HG03520 (cell line): ENCODE measurements at regions not wholly inside any gene's neighbourhood (a gene's known extent, or its start where the extent isn't known, plus 50 kb on each side); places are given as distances from the start of the nearest gene placed in this dataset.
"Not testable (repeated sequence)": the region's sequence is repeated elsewhere in the genome, so short reads cannot be mapped to it uniquely, and the experiment has no call there.

Experiments used
- ATAC-seq: cut with Tn5 transposase; IDR thresholded peaks from one replicate; pipeline ENCODE4 v1.9.1; 2021; ENCODE audit warnings: mild to moderate bottlenecking, moderate library complexity; ENCODE audit not compliant: unreplicated experiment

DNA sequence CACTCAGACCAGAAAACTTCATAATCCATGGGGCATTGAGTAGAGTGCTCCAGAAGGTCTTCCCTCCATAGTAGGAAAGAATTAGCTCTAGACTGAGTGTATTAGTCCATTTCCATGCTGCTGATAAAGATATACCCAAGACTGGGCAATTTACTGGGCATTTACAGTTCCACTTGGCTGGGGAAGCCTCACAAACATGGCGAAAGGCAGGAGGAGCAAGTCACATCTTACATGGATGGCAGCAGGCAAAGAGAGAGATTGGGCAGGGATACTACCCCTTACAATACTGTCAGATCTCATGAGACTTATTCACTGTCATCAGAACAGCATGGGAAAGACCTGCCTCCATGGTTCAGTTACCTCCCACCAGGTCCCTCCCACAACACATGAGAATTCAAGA, 300.6 kb upstream of the TMEM132C start:
- no peak for ATAC-seq

DNA sequence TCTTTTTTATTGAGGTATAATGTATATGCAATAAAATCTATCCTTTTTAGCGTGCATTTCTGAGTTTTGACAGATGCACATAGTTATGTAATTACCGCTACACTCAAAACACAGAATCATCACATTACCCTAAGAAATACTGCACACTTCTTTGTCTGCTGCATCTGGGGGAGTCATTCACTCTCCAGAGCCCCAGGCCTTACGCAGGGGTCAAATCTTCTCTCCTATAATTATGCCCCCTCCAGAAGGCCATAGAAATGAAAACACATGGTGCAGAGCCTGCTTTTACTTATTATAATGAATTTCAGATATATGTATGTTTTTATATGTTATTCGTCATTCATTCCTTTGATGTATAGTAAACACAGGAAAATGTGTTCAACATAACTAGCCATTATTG, 296.5 kb upstream of the TMEM132C start:
- no peak for ATAC-seq

DNA sequence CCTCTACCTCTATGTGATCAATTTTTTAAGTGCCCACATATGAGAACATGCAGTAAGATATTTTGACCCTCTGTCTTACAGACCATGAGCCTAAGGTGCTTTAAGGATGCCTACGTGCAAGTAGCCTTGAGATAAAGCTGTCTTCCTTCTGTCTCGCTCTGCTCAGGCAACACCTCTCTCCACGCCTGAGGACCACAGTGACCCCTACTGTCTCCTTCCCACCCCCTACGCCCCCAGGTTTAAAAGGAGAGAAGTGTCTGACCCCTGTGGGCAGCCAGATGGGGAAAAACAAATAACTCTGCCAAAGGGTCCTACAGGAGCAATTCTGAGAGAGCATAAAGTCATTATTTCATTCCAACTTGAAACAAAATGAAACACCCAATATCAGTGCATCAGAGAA, 286.4 kb upstream of the TMEM132C start:
- no peak for ATAC-seq

DNA sequence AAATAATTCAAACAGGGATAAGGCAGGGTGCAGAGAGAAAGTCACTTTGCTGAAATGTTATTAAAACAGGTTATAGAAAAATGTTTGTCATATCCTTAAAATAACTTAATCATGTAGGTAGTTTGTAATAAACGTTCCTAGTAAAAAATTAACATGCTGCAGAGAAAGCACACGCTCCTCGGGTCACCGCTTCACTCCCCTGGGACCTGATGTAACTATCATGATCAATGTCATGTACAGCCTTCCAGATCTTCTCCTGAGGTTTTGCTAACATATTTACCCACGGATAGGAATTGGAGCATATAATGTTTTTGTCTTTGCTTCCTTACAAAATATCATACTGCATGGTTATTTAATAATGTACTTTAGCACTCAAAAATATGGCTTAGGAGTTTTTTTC, 285.1 kb upstream of the TMEM132C start:
- ATAC-seq: no peak

DNA sequence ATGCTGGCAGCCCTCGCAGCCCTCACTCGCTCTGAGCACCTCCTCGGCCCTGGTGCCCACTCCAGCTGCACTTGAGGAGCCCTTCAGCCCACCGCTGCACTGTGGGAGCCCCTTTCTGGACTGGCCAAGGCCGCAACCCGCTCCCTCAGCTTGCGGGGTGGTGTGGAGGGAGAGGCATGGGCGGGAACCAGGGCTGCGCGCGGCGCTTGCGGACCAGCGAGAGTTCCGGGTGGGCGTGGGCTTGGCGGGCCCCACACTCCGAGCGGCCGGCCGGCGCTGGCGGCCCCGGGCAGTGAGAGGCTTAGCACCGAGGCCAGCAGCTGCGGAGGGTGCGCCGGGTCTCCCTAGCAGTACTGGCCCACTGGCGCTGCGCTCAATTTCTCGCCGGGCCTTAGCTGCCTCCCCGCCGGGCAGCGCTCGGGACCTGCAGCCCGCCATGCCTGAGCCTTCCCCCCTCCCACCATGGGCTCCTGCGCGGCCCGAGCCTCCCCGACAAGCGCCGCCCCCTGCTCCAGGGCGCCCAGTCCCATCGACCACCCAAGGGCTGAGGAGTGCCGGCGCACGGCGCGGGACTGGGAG, 283.7 kb upstream of the TMEM132C start:
- not testable (repeated sequence) for ATAC-seq

DNA sequence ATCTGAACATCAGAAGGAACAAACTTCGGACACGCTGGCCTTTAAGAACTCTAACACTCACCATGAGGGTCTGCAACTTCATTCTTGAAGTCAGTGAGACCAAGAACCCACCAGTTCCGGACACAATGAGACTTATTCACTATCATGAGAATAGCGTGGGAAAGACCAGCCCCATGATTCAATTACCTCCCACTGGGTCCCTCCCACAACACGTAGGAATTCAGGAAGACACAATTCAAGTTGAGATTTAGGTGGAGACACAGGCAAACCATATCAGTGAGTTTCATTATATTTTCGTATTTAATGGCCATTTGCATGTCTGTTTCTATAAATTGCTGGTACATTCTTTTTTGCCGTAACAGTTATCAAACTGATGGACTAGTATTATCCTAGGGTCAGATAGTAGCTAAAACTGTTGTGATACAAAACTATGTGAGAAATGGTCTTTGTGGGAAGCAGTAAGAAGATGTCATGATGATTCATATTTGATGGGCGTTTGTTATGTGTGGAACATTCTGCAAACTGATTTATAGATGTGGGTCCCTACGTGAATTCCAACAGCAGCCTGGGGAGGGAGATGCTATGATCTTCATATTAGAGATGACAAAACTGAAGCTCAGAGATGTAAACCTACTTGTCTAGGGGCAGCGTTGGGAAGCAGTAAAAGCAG, 282.4 kb upstream of the TMEM132C start:
- no peak for ATAC-seq

DNA sequence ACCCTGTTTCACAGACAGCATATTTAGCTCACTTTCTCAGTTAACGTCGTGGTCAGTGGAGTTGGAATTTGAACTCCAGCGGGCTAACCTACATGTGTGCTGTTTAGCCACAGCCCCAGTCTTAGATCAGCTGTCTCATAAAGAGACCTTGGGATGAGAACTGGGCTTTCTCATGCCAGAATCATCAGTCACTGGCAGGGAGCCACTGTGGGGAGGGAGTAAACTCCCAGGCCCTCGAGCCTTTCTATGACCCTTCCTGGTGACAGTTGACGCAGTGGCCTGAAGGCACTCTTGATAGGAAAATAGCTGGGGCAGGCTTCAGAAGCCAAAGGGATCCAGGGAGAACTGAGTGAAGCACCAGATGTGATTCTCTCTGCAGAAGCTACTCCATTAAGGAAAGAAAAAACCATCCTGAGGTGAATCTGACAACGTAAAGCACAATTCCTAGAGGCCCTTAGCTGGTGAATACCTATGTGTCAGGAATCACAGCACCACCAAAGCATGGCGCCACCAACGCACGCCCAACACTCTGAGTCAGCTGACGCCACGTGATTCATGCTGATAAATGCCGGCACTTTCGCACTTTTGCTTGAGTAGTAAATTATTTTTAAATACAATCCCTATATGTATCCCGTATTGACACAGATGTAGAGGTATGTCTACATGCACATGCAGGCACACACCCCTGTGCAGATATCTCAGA, 279.6 kb upstream of the TMEM132C start:
- ATAC-seq: no peak

DNA sequence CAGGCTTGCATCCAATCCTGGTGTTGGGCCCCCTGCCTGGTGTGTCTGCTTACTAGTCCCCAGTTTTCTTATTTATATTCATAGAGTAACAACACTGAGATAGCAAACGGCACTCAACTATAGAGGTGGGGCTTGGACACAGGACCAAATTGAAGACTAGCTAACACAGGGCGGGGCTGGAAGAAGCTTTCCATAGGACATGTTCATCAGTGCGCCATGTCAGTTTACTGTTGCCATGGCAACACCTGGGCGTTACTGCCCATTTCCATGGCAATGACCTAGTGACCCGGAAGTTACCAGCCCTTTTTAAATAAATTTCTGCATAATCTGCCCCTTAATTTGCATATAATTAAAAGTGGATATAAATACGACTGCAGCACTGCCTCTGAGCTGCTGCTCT, 275.5 kb upstream of the TMEM132C start:
- ATAC-seq: no peak

DNA sequence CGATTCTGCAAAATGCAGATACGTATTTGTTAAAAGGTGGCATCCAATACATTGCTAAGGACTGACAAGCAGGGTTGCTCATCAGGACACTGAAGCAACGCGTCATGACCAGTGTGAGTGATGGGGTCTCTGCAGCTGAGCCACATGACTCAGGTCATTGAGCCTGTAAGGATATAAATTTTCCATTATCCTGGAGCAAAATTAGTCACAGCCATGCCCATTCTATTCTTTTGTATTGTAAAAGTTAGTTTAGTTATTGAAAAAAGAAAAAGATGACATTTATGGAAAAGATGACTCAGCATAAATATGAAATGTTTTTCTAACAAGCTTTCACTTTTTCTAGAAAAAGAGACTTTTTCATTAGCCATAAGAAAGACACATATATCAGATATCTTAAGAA, 268.0 kb upstream of the TMEM132C start:
- no peak for ATAC-seq

DNA sequence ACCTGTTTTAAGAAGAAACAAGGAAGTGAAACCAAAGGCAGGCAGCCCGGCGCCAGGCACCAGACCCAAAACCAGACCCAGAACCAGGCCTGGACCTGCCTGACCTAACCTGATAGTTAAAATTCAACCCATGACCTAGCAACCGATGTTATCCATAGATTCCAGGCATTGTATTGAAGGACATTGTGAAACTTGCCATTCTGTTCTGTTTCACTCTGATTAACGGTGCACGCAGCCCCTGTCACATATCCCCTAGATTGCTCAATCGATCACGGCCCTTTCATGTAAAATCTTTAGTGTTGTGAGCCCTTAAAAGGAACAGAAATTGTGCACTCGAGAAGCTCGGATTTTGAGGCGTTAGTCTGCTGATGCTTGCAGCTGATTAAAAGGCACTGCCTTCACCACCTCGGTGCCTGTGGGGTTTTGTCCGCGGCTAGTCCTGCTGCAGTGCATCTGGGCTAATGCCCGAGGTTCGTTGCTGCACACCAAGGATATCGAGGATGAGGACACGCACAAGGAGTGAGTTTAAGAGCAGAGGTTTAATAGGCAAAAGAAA, 262.5 kb upstream of the TMEM132C start:
- no peak for ATAC-seq

DNA sequence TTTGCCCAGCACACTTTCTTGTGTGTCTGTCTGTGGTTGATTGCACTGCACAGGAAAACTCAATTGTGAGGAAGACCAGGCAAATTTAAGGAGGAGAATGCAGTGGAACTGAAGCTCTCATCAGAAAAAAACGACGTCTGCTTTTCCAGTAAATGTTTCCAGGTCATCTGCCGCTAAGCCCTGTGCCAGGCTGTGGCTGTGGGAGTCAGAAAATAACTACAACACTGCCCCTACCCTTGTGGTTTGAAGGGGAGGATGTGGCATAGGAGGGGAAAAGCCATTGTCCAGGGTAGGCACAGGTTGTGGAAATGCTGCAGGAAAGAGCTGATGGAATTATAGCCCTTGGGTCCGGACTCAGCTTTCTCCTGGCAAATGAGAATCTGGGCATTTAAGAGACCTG, 259.7 kb upstream of the TMEM132C start:
- no peak for ATAC-seq

DNA sequence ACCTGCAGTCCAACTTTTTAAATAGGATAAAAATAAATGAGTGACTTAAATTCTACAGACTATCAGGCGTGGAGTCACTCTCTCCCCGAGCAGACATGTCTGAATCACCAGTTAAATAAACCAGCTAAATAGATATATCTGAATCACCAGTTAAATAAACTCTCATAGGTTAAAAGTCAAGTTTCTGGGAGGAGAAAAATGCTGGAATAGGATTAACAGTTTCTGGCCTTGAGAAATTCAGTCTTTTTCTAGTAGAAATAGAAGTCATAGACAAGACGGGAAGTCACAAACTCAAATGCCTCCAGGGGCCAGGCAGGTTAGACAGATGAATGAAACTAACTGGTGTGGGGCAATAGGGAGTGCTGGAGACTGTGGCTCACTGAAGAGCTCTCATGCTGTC, 258.6 kb upstream of the TMEM132C start:
- no peak for ATAC-seq

DNA sequence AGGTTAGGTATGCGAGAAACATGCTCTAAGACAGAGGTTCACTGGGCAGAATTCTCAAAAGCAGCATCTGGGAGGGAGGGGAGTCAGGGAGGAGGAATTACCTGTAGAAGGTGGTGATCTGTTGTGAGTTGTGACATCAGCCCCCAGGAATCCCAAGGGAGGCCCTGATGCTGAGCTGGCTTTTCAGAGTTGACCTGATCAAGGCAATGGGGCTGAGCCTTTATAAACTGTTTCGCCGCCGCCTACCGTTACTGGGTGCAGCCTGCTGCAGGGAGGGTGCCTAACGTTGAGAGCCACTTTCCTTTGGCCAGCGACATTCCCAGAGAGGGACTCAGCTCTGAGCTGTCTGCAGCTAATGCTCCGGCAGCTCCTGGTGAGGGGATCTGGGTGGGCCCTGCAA, 257.9 kb upstream of the TMEM132C start:
- ATAC-seq: no peak

DNA sequence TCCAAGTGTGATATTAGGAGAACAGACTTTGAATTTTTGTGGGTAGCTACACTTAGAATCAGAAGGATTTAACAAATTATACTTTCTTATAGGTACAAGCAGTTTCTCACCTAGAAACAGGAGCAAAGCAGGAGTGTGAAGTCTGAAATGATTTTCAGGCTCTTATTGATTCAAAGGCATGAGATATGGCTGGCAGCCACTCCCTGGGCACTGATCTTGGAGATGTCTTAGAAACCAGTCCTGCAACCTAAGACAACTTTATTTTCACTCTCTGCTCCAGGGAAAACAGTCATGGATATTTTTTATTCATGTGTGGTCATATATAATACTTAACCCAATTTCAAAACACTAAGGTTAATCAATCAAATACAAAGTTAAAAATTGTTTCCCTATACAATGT, 254.9 kb upstream of the TMEM132C start:
- ATAC-seq: no peak

DNA sequence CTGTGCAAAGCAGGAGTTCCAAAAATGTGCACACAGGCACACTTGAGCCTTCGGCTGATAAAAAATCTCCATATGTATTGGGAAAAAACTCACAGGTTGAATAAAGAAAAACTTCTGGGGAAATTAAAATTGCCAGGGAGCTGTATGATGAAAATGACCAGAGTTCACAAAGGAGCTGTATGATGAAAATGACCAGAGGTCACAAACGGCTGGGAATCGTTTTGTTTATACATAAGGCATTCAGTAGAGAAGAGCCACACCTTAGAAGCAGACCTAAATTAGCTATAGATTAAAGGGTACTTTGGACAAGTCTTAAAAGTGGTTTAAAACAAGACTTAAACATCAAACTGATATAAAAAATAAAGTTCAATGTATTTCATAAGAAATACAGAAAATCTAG, 251.7 kb upstream of the TMEM132C start:
- ATAC-seq: no peak

DNA sequence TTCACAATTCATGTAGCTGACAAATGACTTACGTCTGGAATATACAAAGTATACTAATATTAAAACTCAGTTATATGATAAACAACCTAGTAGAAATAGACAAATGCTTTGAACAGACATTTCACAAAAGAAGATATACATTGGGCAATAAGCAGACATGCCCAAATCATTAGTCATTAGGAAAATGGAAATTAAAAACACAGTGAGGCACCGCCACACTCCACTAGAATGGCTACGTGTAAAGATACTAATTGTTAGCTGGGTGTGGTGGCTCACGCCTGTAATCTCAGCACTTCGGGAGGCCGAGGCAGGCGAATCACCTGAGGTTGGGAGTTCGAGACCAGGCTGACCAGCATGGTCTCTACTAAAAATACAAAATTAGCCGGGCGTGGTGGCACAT, 248.9 kb upstream of the TMEM132C start:
- no peak for ATAC-seq

DNA sequence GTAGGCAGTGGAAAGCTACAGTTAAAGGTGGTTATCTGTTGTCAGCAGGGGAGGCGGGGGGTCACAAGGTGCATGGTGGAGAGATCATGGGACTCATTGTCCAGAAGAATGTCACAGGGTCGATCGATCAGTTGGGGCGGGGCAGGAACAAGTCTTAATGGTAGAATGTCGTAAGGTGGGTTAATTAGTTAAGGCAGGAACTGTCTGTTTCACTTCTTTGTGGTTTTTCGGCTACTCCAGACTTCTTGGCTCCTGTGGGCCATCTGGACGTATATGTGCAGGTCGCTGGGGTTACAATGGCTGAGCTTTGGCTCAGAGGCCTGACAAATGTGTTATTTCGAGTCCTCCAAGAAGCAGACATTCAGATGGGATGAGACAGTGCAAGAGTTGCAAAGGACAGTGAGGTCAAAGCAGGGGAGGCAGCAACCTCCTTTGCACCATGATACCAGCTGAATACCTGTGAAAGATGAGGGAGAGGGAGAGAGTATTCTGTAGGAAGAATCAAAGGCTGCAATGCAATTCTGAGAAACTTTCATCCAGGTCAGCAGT, 246.9 kb upstream of the TMEM132C start:
- ATAC-seq: no peak

DNA sequence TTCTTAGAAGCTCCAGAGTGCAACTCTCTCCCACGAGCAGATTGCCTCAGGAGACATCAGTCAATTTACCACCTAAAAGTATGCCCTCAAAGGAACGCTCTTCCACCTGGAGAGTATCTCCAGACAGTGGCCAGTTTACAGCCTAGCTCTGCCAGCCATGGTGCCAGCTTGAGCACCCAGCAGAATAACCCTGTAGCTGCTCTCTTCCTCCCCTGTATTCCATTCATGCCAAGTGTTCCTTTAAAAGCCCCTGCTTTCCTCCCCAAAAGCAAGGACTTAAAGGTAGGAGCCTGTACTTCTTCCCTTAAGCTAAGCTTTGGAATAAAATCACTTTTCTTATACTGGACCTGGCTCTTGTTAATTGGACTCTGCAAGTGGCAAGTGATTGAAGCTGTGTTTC, 245.4 kb upstream of the TMEM132C start:
- no peak for ATAC-seq

DNA sequence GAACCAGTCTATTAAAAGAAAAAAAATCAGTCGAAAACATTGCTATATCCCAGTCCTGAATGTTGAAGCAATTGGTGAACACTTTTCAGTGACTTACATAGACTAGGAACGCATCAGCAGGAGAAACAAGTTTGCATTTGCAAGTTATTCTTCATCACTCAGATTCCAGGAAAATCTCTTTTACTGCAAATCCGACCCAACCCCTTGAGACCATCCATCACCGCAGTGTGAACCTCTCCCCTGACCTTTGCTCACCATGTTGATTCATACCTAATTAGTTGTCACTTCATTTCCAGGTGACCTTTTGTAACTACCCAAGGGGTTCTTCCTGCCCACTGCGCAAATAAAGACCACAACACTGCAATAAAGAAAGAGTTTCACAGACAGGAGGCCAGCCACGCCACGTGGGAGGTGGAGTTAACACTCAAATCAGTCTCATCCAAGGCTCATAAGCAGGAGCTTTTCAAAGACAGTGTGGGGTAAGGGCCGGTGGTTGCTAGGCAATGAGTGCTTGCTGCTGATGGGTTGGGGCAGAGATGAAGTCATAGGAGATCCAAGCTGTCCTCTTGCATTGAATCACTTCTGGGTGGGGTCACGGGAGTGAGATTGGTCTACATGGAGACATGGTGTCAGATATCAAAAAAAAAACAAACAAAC, 241.3 kb upstream of the TMEM132C start:
- ATAC-seq: no peak

DNA sequence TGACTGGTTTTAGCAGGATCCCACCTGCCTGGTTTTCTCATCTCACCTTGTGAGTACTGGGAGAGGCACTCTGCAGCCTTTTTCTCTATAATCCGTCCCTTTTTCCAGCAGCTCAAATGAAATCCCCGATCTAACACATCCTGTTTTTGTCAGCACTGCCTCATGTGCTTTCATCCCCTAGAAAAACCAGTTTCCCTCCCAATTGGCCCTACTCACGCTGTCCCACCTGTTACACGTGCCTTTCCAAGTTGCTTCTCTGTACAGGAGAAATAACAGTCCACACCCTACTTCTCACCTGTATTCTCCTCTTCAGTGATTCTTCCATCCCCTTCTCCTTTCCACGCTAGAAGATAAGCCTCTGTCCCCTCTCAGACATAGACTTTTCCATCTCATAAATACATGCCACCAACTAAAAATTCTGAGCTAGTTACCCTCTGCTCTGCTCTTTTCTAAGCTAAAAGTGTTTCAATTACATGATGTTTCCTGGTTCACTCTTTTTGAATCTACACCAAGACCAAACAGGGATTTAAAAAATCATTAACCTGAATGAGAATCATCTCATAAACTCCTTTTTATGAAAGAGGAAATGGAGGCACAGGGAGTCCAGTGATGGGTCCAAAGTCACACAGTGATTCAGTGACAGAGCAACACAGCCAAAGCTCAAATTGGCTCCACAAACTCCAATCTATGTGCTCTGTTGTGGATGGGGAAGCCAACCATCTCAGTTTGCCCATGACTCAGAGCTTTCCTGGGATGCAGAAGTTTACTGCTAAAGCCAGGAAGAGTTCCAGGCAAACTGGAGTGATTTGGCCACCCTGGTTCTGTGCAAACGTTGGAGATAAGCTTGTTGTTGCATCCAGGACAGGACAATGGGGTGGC, 240.0 kb upstream of the TMEM132C start:
- no peak for ATAC-seq
